Endothelial cell of umbilical vein (primary cell): ENCODE measurements at regions not wholly inside any gene's neighbourhood (a gene's known extent, or its start where the extent isn't known, plus 50 kb on each side); places are given as distances from the start of the nearest gene placed in this dataset.

Source experiments
- BruUV-seq: library from RNA; stranded (reverse); fragments of 400-500 nt; replicated peaks from 2 replicates; lab custom pipeline; 2021; lab: Mats Ljungman, UMichigan
- CTCF ChIA-PET: fragments of 300-600, 350-600 bp; sonication (Branson Sonifier 250); formaldehyde crosslinking; loops from one replicate; lab custom pipeline; 2021; ENCODE audit warnings: antibody characterized with exemption, inconsistent platforms; lab: Charles Lee
- POLR2A ChIA-PET: fragments of 300-600, 350-600 bp; sonication (Branson Sonifier 250); formaldehyde crosslinking; loops from one replicate; lab custom pipeline; 2021; ENCODE audit warnings: antibody characterized with exemption, inconsistent platforms; lab: Charles Lee
- DNase-seq: peaks from one replicate; pipeline ENCODE4 v3.0.0-alpha.2; 2011; ENCODE audit warnings: low read depth, low spot score
- FAIRE-seq: peaks from 2 replicates; lab custom pipeline; 2011; peaks lifted over from hg19 to GRCh38; lab: Jason Lieb, UNC
- H2AFZ ChIP-seq: 2 replicates; pipeline ENCODE4 v1.6.0; 2012; ENCODE audit warnings: low read depth, low read length, control low read depth, inconsistent platforms
- H3K27ac ChIP-seq: 2 replicates; pipeline ENCODE4 v1.5.1; 2011; ENCODE audit warnings: low read depth, mild to moderate bottlenecking, control low read depth, low read length, moderate library complexity; ENCODE audit not compliant: insufficient read depth
- H3K27me3 ChIP-seq, 2 experiments: 2 replicates each; pipeline versions ENCODE4 v1.6.0 to v1.6.1; 2011; ENCODE audit warnings: low read length in 2 of 2, mixed read lengths in 1 of 2; ENCODE audit not compliant: control insufficient read depth in 2 of 2, insufficient read depth in 2 of 2
- H3K36me3 ChIP-seq, 2 experiments: 2 replicates in 1 of 2; 3 replicates in 1 of 2; pipeline ENCODE4 v1.5.1; 2011; ENCODE audit warnings: low read length in 2 of 2, mild to moderate bottlenecking in 1 of 2, moderate library complexity in 1 of 2; ENCODE audit not compliant: control insufficient read depth in 2 of 2, insufficient read depth in 2 of 2; ENCODE audit errors: extremely low read depth in 1 of 2
- H3K4me1 ChIP-seq: 3 replicates; pipeline ENCODE4 v1.5.1; 2011; ENCODE audit warnings: mild to moderate bottlenecking, low read length; ENCODE audit not compliant: control insufficient read depth, insufficient read depth; ENCODE audit errors: extremely low read depth
- H3K4me2 ChIP-seq: 2 replicates; pipeline ENCODE4 v1.6.1; 2011; ENCODE audit warnings: low read length, control low read depth, mixed read lengths; ENCODE audit not compliant: insufficient read depth
- H3K4me3 ChIP-seq, 3 experiments: fragments of 200-600 bp in 1 of 3; sonication (generic), shearing (Covaris generic) in 1 of 3; replicated peaks in 1 of 3; 2 replicates each; pipeline ENCODE4 v1.5.1; 2011 to 2016; ENCODE audit warnings: control low read depth in 3 of 3, low read length in 3 of 3, mild to moderate bottlenecking in 2 of 3, inconsistent platforms in 1 of 3, low read depth in 1 of 3, moderate library complexity in 1 of 3; ENCODE audit not compliant: insufficient read depth in 1 of 3
- H3K79me2 ChIP-seq: 2 replicates; pipeline ENCODE4 v1.6.0; 2012; ENCODE audit warnings: low read length, inconsistent platforms; ENCODE audit not compliant: control insufficient read depth, insufficient read depth
- H3K9ac ChIP-seq: replicated peaks from 2 replicates; pipeline ENCODE3; 2011; ENCODE audit warnings: low read length, control low read depth; ENCODE audit not compliant: insufficient read depth; ENCODE audit errors: extremely low read depth
- H3K9me1 ChIP-seq: replicated peaks from 3 replicates; pipeline ENCODE4 v1.6.0; 2011; ENCODE audit warnings: mild to moderate bottlenecking, low read length; ENCODE audit not compliant: control insufficient read depth, insufficient read depth; ENCODE audit errors: extremely low read depth
- H3K9me3 ChIP-seq: replicated peaks from 2 replicates; pipeline ENCODE4 v1.5.1; 2012; ENCODE audit warnings: low read length, inconsistent platforms; ENCODE audit not compliant: control insufficient read depth, insufficient read depth
- H4K20me1 ChIP-seq: replicated peaks from 2 replicates; pipeline ENCODE3; 2011; ENCODE audit warnings: mild to moderate bottlenecking, low read length; ENCODE audit not compliant: control insufficient read depth, insufficient read depth; ENCODE audit errors: extremely low read depth
- CTCF ChIP-seq, 2 donors: IDR thresholded peaks; 1 replicate in 1 of 2; 2 replicates in 1 of 2; pipeline ENCODE4 v1.5.1; 2011; ENCODE audit warnings: low read length in 2 of 2, mild to moderate bottlenecking in 2 of 2, moderate library complexity in 2 of 2, control low read depth in 1 of 2, inconsistent platforms in 1 of 2, low read depth in 1 of 2; ENCODE audit not compliant: insufficient read depth in 1 of 2; ENCODE audit errors: extremely low read depth in 1 of 2
- EZH2 ChIP-seq: IDR thresholded peaks from 2 replicates; pipeline ENCODE4 v1.6.1; 2012; ENCODE audit warnings: borderline replicate concordance, low read depth, mild to moderate bottlenecking, moderate library complexity, low read length, inconsistent platforms; ENCODE audit not compliant: severe bottlenecking
- FOS ChIP-seq: IDR thresholded peaks from 2 replicates; pipeline ENCODE4 v1.6.1; 2011; ENCODE audit warnings: mild to moderate bottlenecking, low read length, moderate library complexity, borderline replicate concordance; ENCODE audit not compliant: insufficient read depth
- GATA2 ChIP-seq: IDR thresholded peaks from 2 replicates; pipeline ENCODE4 v1.7.0; 2011; ENCODE audit warnings: low read depth, mild to moderate bottlenecking, moderate library complexity, mixed read lengths, low read length; ENCODE audit not compliant: insufficient read length, insufficient read depth
- JUN ChIP-seq: IDR thresholded peaks from 2 replicates; pipeline ENCODE4 v1.6.1; 2011; ENCODE audit warnings: borderline replicate concordance, low read depth; ENCODE audit not compliant: insufficient read length, insufficient read depth
- MAX ChIP-seq: IDR thresholded peaks from 2 replicates; pipeline ENCODE4 v1.6.1; 2011; ENCODE audit not compliant: insufficient read depth, insufficient read length
- MYC ChIP-seq: IDR thresholded peaks from one replicate; pipeline ENCODE4 v1.6.1; 2011; ENCODE audit warnings: mild to moderate bottlenecking, low read depth, low read length
- POLR2A ChIP-seq: IDR thresholded peaks from 2 replicates; pipeline ENCODE4 v1.6.1; 2012; ENCODE audit warnings: low read depth, mild to moderate bottlenecking, control low read depth, low read length
- POLR2AphosphoS5 ChIP-seq: IDR thresholded peaks from 2 replicates; pipeline ENCODE4 v1.6.1; 2012; ENCODE audit warnings: low read depth, mild to moderate bottlenecking, control low read depth, low read length, moderate library complexity; ENCODE audit not compliant: insufficient read depth
- dilution Hi-C: fragments of 300-500 bp; cut with MboI; formaldehyde crosslinking; loops from one replicate; pipeline ENCODE4 v1.15.0; 2019; ENCODE audit warnings: low sequenced_read_pairs; ENCODE audit not compliant: extremely low pct_ligation_motif_present
- intact Hi-C: fragments of 100-400 bp; cut with micrococcal nuclease; formaldehyde crosslinking; loops from one replicate; pipeline ENCODE4 v1.10.0; 2022

- Histone ChIP-seq H3K79me2 (no peaks in the 10 kb centered on the region), H4K20me1 (no peaks in the 10 kb centered on the region), H3K9me3 (no peaks in the 10 kb centered on the region), H3K27me3 (peaks cover 0 to 4% of the 10 kb centered on the region in 2 experiments), H2AFZ (no peak overlapping the region), H3K36me3 (no peaks in the 10 kb centered on the region), H3K9ac (no peak overlapping the region), H3K9me1 (no peaks in the 10 kb centered on the region), H3K4me3 (no peak overlapping the region), H3K27ac (no peak overlapping the region), H3K4me1 (no peaks in the 10 kb centered on the region), H3K4me2 (no peak overlapping the region)
- dilution Hi-C loops (no loop called here), intact Hi-C loops (no loop called here)
- FAIRE-seq (no peak), DNase-seq (no peak)
- ChIA-PET CTCF (no interaction called here), POLR2A (no interaction called here)
- TF ChIP-seq CTCF (IDR thresholded peaks at IDR 0.05; ENCODE audit: extremely low read depth in 1 of 2, insufficient read depth in 1 of 2, low read depth in 1 of 2, low read length in 2 of 2), result no peak
- TF ChIP-seq MAX, result no peak
- no peak for TF ChIP-seq EZH2
- no peak for TF ChIP-seq MYC
- no peak for TF ChIP-seq JUN
- TF ChIP-seq POLR2AphosphoS5, result no peak
- no peak for TF ChIP-seq FOS
- no peak for TF ChIP-seq GATA2
- no peak for TF ChIP-seq POLR2A
- BruUV-seq, result no TSS peak
Measured at GRCh38 chr10:22874189-22874854, 53.5 kb upstream of the ARMC3 start.
